Transverse colon (tissue), 4 donors: ENCODE measurements at regions not wholly inside any gene's neighbourhood (a gene's known extent, or its start where the extent isn't known, plus 50 kb on each side); places are given as distances from the start of the nearest gene placed in this dataset.

Experiments used
- DNase-seq: peaks from one replicate; pipeline ENCODE4 v3.0.0-alpha.2; 2019
- H3K27ac ChIP-seq, 4 donors: fragments of 200-600 bp; sonication (generic); 2 replicates each; pipeline ENCODE4 v1.5.1; 2016 to 2018; ENCODE audit warnings: inconsistent platforms in 4 of 4
- H3K27me3 ChIP-seq: fragments of 200-600 bp; sonication (generic); 2 replicates; pipeline ENCODE4 v1.5.1; 2017; ENCODE audit warnings: inconsistent platforms
- H3K36me3 ChIP-seq, 4 donors: fragments of 200-600 bp; sonication (generic); 2 replicates each; pipeline ENCODE4 v1.5.1; 2017 to 2019; ENCODE audit warnings: inconsistent platforms in 4 of 4
- H3K4me1 ChIP-seq, 4 donors: fragments of 200-600 bp; sonication (generic); 2 replicates each; pipeline ENCODE4 v1.5.1; 2017 to 2020; ENCODE audit warnings: inconsistent platforms in 4 of 4
- H3K4me3 ChIP-seq, 4 donors: fragments of 200-600 bp; sonication (generic); 1 replicate in 1 of 4; 2 replicates in 3 of 4; pipeline versions ENCODE4 v1.5.1 to v1.6.1; 2017 to 2019; ENCODE audit warnings: inconsistent platforms in 4 of 4
- H3K9me3 ChIP-seq, 2 donors: fragments of 200-600 bp; sonication (generic); 2 replicates each; pipeline ENCODE4 v1.5.1; 2017 to 2019; ENCODE audit warnings: inconsistent platforms in 2 of 2
- EP300 ChIP-seq: sonication (generic); formaldehyde crosslinking; IDR thresholded peaks from one replicate; pipeline ENCODE4 v1.6.1; 2017; ENCODE audit warnings: antibody characterized with exemption, low read depth
- POLR2A ChIP-seq: fragments of 450-650 bp; IDR thresholded peaks from one replicate; pipeline ENCODE4 v1.6.1; 2016; ENCODE audit warnings: antibody characterized with exemption, mild to moderate bottlenecking, moderate library complexity
- POLR2AphosphoS5 ChIP-seq, 3 donors: sonication (generic); formaldehyde crosslinking; IDR thresholded peaks; one replicate each; pipeline ENCODE4 v1.6.1; 2016; ENCODE audit warnings: antibody characterized with exemption in 3 of 3
- WGBS, 2 donors: methylation state at CpG; one replicate each; pipeline ENCODE4 v1.1.5; 2018; ENCODE audit warnings: low coverage in 1 of 2; 5-methylcytosine and 5-hydroxymethylcytosine counted together
- in situ Hi-C, 4 donors: fragments of 200-750 bp; cut with MboI; loops; one replicate each; pipeline versions ENCODE4 v1.15.0 to v1.15.1; 2017; ENCODE audit warnings: low sequenced_read_pairs in 3 of 4, low pct_ligation_motif_present in 1 of 4, low pct_unique_long_range_greater_than_20kb in 1 of 4
- intact Hi-C: fragments of 100-400 bp; cut with DNase I; formaldehyde crosslinking; loops from one replicate; pipeline ENCODE4 v1.15.1; 2023; ENCODE audit warnings: low total_unique reads
- TF ChIP-seq, protein P1 (sequence below), 5 experiments: fragments of 200-600 bp in 3 of 5; fragments of 450-650 bp in 2 of 5; sonication (generic) in 3 of 5; IDR thresholded peaks; 1 replicate in 2 of 5; 2 replicates in 3 of 5; pipeline ENCODE4 v1.5.1; 2016 to 2017; ENCODE audit warnings: antibody characterized with exemption in 5 of 5, inconsistent platforms in 3 of 5, mild to moderate bottlenecking in 2 of 5, moderate library complexity in 1 of 5

DNA sequence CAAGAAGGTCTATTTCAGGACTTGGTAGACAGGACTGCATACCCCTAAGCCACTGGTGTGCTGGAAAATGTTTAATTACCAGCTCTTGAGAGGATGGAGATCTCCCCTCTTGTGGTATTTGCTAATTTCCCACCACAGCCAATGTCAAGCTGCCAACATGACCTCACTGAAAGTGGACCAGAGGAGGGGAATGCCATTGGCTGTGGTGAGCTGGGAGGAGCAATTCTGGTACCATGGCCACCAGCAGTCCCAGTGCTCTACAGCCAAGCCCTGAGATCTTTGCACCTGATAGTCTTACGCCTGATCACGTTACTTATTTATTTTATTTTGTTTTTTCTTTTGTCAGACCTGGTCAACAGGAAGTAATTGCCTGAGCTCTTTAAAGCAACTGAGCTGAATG is 82.5 kb upstream of the BCL6 start:
- no peak for DNase-seq
- intact Hi-C loops, result no loop called here
- H3K4me3 ChIP-seq, result no peak overlapping the region
- TF ChIP-seq, protein P1, sequence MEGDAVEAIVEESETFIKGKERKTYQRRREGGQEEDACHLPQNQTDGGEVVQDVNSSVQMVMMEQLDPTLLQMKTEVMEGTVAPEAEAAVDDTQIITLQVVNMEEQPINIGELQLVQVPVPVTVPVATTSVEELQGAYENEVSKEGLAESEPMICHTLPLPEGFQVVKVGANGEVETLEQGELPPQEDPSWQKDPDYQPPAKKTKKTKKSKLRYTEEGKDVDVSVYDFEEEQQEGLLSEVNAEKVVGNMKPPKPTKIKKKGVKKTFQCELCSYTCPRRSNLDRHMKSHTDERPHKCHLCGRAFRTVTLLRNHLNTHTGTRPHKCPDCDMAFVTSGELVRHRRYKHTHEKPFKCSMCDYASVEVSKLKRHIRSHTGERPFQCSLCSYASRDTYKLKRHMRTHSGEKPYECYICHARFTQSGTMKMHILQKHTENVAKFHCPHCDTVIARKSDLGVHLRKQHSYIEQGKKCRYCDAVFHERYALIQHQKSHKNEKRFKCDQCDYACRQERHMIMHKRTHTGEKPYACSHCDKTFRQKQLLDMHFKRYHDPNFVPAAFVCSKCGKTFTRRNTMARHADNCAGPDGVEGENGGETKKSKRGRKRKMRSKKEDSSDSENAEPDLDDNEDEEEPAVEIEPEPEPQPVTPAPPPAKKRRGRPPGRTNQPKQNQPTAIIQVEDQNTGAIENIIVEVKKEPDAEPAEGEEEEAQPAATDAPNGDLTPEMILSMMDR (IDR thresholded peaks at IDR 0.05), result no peak
- no peak for TF ChIP-seq POLR2AphosphoS5 (IDR thresholded peaks at IDR 0.05)
- no peak for TF ChIP-seq EP300
- no peak for TF ChIP-seq POLR2A
- peaks cover 0 to 3% (median 0%) of the 10 kb centered on the region in 4 donors for H3K4me1 ChIP-seq
- no peak overlapping the region for H3K27ac ChIP-seq
- in situ Hi-C loops, result no loop called here
- WGBS, 2 donors, result 77 to 86% methylated on average over 2 of the region's 2 CpGs
- H3K27me3 ChIP-seq, result no peaks in the 10 kb centered on the region
- no peaks in the 10 kb centered on the region for H3K36me3 ChIP-seq
- H3K9me3 ChIP-seq, result no peaks in the 10 kb centered on the region

DNA sequence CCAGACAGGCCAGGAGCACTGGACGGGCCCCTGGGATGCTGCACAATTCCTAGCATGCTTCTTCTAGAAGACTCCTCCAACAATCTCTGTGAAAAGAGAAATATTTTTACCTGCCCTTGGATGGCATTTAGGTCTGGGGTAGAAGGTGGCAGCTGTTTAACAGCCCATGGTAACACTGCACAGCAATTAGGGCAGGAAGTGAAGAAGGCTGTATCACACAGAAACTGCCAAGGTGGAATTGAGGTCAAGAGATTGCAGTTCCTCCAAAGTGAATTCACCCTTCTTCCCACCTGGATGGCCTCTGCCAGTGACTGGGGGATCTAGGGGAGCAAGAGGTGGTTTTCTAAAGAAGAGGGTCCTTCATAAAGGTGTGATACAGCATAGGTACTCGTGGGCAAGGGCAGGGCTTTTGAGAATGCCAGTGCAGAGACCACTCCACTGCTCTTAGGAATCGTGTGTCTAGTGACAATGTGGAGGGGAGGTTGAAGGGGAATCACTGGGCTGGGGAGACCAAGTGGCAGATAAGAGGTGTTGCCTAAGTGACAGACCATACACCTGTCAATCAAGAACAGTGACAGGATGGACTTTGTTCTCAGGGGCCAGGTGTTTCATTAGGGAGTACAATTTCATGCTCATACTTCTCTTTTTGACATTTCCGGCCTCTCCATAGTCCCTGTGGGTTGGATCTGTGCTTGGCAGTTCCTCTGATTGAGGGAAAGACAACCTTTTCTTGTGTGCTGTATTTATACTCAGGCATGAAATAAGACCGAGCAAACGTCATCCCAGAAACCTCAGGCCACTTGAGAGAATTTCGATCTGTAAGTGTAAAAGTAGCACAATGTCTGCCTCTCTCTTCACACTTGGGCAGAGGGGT is 83.5 kb upstream of the BCL6 start:
- in situ Hi-C loops, result no loop called here
- peaks cover 0 to 3% (median 0%) of the 10 kb centered on the region in 4 donors for H3K4me1 ChIP-seq
- H3K27ac ChIP-seq, result no peak overlapping the region
- H3K36me3 ChIP-seq, result no peaks in the 10 kb centered on the region
- TF ChIP-seq POLR2AphosphoS5 (IDR thresholded peaks at IDR 0.05) (no peak), POLR2A (no peak), EP300 (no peak)
- TF ChIP-seq, protein P1 (IDR thresholded peaks at IDR 0.05), result no peak
- no peak overlapping the region for H3K4me3 ChIP-seq
- no peak for DNase-seq
- intact Hi-C loops, result no loop called here
- H3K9me3 ChIP-seq, result no peaks in the 10 kb centered on the region
- 57 to 61% methylated on average over 4 to 7 of the region's 7 CpGs for WGBS, 2 donors
- no peaks in the 10 kb centered on the region for H3K27me3 ChIP-seq

DNA sequence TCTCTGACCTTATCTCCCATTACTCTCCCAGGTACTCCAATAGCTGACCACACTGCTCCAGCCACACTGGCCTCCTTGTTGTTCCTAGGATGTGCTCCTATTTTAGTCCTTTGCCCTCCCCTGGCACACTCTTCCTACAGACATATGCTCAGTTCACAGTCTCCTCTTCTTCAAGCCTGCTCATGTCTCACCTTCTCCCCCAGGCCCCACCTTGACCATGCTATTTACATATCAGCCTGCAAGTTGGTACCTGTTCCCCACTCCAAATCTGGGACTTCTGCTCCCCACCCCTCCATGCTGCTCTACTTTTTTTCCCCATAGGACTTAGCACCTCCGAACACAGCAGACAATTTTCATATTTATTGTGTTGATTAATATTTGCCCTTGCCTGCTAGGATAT is 84.9 kb upstream of the BCL6 start:
- in situ Hi-C loops (no loop called here), intact Hi-C loops (no loop called here)
- WGBS, 2 donors, result 94 to 100% methylated on average over 1 of the region's 1 CpG
- Histone ChIP-seq H3K4me1 (peaks cover 0 to 3% (median 0%) of the 10 kb centered on the region in 4 donors), H3K9me3 (no peaks in the 10 kb centered on the region), H3K27ac (no peak overlapping the region), H3K4me3 (no peak overlapping the region), H3K27me3 (no peaks in the 10 kb centered on the region), H3K36me3 (no peaks in the 10 kb centered on the region)
- DNase-seq, result no peak
- no peak for TF ChIP-seq EP300
- TF ChIP-seq POLR2A, result no peak
- no peak for TF ChIP-seq POLR2AphosphoS5 (IDR thresholded peaks at IDR 0.05)
- TF ChIP-seq, protein P1 (IDR thresholded peaks at IDR 0.05), result no peak

DNA sequence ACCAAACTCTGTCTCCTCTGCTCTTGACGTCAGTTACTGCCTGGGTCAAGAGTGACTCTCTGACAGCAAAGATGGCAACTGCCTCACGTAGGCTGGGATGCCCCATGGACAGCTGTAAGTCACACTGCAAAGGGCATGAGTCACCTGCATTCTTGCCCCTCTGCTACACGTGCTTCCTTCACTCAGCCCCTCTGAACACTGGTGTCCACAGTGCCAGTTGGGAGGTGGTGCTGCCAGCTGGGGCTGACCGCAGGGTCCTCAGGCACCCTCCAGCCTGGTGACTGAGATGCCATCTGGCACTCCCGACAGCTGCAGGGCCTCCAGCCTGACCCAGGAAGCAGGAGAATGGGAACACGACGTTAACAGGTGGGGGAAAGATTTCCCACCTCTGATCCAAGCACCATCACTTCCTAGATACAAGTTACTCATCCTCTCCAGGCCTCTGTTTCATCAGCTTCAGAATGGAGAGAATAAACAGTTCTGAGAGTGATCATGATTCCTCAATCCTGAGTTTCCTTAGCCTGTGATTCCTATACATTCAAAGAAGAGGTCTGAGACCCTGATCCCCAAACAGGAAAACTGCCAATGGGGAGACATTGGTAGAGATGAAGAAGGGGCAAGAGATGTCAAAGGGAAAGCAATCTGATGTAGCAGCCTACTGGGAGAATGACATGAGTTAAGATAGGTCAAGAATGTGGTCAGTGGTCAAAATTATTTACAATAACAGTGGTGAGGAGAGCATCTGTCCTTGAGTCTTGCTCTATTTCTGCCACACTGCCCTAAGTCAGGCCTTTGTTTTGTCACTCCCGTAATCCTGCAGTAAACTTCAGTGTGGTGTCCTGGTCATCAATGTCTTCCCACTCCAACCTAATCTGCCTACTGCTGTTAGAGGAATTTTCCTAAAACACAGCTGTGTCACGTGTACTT is 86.1 kb upstream of the BCL6 start:
- in situ Hi-C loops, result no loop called here
- TF ChIP-seq POLR2AphosphoS5 (IDR thresholded peaks at IDR 0.05) (no peak), EP300 (no peak), POLR2A (no peak)
- TF ChIP-seq, protein P1 (IDR thresholded peaks at IDR 0.05), result no peak

More for the DNA sequence above, 86.1 kb upstream of the BCL6 start:
- intact Hi-C loops, result no loop called here
- no peak overlapping the region for H3K4me3 ChIP-seq
- H3K36me3 ChIP-seq, result no peaks in the 10 kb centered on the region
- H3K27ac ChIP-seq, result no peak overlapping the region
- no peaks in the 10 kb centered on the region for H3K27me3 ChIP-seq
- H3K4me1 ChIP-seq, result peaks cover 0 to 3% (median 0%) of the 10 kb centered on the region in 4 donors
- no peak for DNase-seq
- H3K9me3 ChIP-seq, result no peaks in the 10 kb centered on the region
- WGBS, 2 donors, result 89 to 100% methylated on average over 2 to 9 of the region's 9 CpGs
